Effector CD8-positive, alpha-beta T cell (primary cell): ENCODE measurements at regions not wholly inside any gene's neighbourhood (a gene's known extent, or its start where the extent isn't known, plus 50 kb on each side); places are given as distances from the start of the nearest gene placed in this dataset.

Experiments used
- DNase-seq: peaks from one replicate; lab custom pipeline; 2025; lab: John Stamatoyannopoulos, UW

DNA sequence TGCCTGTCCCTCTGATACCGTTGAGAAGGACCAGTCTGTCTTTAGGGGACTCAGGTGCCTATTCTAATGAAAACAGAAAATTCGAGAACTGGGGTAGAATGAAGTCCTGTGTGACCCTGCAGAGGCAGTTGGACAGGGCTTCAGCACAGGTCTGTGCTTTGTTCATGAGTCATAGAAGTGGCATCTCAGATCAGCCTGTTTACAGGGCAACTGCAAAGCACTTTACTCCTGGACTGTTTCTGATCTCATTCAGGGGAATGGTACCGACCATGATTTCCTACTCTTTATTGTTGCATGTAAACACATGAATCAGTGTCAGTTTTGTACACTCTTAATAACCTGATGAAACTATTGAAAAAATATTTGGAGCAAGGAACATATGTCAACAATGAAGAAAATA lies 1517.0 kb downstream of the AACS start:
- DNase-seq: no peak

DNA sequence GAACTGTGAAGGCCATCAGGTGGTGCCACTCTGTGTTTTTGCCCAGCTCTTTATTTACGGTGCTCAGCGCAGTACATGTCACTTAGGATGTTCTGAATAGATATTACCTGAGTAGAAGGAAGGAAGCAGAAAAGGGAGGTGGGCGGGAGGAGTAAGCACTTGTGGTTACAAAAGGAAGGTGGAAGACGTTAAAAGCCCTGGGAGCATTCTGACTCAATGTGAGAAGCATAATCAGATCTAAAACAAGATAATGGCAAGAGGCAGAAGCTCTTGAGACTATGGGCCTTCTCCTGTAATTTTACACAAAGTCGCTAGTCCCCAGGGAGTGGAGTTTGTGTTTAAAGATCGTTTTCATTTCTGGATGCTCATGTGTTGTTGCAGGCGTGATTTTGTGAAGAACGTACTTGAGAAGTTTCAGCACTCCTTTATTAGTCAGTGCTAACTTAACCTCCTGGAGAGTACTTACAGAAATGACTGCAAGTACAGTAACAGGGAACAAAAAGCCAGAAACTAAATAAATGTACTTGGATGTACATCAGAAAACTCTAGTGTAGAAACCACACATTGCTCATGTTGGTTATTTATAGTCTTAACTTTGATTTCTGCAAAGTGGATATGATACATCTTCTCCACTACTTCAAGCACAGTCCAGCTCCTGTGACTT lies 1523.5 kb downstream of the AACS start:
- DNase-seq: no peak

DNA sequence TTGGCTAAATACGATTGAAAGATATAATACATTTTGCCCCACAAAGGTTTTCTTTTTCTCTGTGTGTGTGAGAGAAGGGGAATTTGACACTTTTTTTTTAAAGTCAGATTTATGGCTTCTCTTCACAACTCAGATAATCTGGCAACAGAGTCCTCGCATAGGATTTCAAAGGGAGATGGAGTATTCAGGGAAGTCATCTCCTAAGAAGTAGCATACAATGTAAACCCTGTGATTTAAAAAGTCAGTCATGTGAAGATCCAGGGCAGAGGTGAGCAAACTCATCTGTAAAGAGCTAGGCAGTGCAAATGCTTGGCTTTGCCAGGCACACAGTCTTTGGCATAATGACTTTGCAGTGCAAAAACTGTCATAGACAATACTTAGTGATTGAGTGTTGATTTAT lies 1526.3 kb downstream of the AACS start:
- no peak for DNase-seq

DNA sequence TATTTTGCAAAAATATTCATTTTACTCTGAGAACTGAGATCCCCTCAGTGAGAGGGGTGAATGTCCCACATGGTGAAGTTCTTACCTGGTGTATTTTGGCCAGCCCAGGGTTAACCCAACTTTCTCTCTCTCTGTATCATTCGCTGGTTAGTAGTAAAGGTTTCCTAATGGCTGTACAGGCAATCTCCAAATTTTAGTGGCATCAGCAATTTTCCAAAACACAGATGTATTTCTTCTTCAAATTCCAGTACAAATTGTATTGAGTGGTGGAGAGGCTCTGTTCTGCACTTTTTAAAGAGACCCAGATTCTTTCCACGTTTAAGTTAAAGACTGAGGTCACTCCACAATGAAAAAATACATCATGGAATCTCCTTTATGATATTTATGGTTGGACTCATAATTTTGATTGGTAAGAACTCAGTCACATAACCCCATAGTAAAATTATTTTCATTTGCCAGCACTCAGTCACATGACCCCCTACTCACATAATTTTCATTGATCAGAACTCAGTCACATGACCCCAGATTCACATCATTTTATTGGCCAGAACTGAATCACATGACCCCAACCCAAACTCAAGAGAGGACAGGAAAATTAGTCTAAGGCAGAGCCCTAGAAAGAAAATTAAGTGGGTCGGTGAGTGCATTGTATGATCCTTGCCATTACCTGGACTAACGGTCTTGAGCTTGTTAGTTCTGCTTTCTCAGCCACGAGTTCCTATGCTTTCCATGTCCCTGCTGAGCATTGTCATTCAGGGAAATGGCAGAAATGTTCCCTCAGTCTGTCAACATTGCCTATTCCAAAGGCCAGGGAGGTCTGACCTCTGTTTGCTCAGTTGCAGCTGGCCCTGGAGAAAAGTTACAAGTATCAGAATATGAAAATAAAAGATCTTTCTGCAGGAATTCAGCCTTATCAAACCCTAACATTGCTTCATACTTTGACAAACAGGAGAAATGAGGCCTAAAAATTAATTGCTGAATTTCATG lies 1536.2 kb downstream of the AACS start:
- DNase-seq: no peak

DNA sequence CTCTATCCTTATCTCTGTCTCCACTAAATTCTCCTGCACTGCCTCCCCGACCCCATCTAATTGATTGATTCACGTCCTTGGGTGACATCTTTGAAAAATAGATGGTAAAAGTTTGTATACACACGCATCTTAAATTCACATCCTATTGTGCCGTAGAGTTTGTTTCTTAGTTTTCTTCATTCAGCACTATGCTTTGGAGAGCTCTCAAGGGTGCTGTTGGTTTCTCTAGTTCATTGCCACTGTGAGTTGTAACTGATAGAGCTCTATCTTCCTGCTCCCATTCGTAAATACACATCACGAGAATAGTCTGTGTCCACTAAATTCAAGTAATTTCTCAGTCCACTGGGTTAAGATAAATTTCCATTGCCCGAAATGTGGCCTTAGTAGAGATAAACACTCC lies 1537.4 kb downstream of the AACS start:
- DNase-seq: no peak

DNA sequence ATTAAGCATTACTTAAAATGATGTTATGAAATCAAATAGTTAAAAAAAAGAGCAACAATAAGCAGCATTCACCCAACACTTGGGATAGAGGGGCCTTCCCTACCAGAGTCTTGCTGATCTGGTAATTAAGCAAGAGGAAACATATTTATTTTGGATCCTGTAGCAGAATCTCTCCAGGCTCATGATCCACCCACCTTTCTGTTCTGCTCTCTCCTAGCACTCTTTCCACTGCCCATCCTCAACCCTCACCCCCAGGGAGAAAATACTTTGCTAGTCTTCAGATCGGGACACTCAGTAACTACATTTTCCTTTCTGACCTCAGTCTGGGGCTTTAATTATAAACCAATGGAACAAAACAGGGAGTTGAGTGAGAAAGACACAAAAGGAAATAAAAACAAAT lies 1541.9 kb downstream of the AACS start:
- no peak for DNase-seq

DNA sequence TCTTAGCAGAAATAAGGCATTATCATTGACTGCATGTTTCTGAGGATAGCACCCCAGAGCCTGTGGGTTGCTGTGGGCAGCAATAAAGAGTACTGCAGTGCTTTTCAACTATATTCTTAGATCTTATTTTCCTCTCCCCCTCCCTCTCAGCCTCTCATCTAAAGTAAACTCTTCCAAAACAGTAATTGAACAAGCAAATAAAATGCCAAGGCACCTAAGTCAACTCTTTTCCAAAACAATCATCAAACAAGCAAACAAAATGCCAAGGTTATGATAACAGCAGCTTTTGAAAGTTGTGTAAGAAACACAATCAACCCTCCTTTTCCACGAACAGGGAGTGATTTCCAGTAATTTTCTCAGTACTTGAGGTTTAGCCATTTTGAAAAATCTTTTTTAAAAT lies 1542.6 kb downstream of the AACS start:
- DNase-seq: no peak

DNA sequence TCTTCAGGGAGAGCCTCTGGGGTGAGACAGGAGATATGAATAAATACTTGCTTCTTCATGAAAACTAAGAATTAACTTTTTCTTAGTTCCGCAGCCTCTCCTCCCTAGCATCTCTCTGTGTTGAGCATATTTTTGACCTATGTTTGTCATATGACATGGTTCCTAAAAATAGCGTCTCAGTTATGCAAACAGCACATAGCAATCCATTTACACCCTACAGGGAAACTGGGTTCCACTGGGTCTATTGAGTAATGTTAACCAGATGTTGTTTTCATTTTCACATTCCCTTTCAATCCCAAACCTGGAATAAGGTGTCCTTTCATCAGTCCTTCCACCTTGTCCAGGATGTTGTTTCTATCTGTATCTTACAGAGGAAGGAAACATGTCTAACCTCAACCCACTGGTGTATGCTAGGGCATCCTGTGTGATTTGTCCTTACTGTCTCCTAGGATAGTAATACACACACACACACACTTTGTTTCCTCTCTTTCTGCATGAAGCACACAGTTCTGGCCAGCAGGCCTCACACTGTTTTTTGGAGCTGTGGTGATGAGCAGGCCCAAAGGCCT lies 1543.5 kb downstream of the AACS start:
- no peak for DNase-seq

DNA sequence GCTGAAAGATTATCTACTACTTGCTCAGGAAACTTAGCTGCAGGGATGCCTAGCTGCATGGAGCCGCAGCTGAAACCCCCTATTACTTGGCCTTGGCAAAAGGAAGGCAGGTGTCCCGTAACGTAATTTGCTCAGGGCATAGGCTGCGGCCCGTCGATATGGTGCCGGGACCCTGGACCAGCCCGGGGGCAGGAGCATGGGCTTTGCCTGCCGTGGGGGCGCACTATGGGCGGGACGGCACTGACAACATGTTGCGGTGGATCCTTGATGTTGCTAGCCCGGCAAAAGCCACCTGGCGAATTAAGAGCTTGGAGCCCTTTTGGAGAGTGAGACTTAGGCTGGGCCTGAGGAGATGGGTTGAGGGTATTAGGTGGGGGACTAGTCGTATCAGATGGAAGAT lies 1551.2 kb downstream of the AACS start:
- DNase-seq: no peak

DNA sequence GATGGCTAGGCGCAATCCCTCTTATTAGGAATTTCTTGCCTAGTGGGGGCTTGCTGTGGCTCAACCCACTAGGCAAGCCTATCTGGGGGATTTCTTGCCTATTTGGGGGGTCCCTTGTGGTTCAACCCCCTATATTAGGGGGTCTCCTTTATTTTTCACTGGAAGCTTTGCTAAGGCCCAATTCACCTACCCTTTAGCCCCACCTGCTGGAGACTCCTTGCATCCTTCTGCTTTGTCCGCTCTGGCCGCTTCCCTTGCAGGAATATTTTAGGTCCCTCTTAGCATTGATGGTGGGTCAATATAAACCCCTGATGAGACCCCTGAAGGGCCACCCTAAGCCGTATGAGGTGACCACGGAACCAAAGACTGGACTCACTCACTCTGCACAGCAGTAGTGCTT lies 1552.1 kb downstream of the AACS start:
- DNase-seq: no peak

DNA sequence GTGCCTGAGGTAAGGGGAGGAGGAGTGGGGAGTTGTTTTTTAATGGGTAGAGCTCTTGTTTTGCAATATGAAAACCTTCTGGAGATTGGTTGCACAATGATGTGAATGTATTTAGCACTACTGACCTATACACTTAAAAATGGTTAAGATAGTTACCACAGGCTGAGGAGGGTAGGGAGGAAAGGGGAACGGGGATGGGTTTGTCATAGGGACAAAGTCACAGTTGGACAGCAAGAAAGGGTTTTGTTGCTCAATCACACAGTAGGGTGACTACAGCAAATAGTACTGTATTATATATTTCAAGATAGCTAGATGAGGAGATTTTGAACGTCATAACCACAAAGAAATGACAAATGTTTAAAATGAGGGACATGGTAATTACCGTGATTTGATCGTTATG lies 1562.4 kb downstream of the AACS start:
- DNase-seq: no peak

DNA sequence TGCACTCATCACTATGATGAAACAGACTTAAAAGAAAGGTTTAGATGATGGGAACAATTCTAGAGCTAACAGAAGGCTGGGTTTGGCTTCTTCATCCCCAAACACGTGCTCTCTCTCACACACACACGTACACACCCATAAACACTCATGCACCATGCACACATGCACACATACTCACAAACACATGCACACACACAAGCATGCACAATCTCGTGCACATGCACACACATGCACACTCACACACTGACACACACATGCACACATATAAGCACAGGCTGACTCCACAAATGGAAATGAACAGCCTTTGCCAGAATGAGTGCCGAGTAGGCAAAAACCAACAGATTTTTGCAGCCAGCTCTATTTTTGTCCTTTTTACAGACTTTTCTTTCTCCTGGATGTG lies 1571.6 kb downstream of the AACS start:
- DNase-seq: no peak

DNA sequence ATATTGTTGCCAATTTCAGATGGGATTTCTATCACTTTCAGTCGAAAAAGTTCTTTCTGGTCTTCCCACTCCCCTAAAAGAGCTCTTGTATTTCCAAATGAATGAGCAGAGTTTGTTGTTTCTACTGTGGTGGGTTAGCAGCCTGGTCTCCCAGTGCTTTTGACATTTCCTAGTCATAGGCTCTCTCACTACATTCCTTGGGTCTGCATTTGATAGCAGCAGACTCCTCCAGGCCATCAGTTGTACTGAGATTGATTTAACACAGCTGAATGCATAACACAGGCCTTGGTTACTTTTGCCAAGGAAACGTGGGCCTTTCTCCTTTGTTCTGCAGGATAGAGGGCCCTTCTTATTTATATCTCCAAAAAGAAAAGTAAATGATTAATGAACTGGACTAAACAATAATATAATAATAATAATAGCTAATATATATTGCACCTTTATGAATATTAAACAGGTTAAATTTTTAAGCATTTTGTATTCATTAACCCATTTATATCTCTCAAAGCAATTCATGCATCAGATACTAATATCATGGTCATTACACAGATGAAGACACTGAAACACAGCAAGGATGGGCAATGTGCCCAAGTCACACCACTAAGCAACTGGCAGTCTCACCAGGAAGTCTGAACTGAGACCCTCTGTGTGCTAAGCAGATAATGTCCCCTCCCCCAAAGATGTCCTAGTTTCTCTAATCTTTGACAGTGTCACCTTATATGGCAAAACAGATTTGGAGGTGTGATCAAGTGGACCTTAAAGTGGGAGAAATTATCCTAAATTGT lies 1579.2 kb downstream of the AACS start:
- DNase-seq: no peak

DNA sequence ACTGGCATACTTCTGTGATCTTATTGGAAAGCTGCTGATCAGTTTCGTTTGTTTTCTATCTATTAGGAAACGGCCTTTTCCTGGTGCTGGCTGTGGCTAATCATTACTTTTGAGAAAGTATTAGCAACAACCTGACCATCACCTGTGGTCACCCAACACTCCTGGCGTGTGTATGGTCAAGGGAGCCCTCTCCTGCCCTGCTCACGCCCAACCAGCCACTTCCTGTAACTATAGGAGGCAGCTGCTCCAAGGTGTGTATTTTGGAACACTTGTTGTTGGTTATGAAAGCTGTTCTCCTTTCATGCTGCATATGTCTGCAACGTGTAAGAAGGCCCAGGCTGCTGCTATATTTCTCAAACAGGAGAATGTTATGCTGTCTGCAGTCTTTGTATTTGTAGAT lies 1582.8 kb downstream of the AACS start:
- no peak for DNase-seq

DNA sequence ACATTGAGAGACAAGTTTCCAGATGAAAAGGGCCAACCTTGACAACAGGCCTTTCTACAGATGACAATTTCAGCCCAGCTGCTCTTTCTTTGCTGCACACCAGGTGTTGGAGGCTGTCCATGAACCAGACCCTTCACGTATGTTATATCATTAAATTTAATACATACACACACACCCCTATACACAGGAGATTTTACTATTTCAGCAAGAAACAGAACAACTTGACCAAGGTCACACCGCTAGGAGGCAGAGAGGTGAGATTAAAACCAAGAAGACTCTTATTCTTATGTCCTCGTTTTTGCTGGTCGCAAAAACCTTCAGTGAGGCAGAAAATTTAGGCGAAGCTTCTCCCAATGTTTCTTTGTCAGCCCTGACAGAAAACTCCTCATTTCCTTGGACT lies 1585.9 kb downstream of the AACS start:
- DNase-seq: no peak

DNA sequence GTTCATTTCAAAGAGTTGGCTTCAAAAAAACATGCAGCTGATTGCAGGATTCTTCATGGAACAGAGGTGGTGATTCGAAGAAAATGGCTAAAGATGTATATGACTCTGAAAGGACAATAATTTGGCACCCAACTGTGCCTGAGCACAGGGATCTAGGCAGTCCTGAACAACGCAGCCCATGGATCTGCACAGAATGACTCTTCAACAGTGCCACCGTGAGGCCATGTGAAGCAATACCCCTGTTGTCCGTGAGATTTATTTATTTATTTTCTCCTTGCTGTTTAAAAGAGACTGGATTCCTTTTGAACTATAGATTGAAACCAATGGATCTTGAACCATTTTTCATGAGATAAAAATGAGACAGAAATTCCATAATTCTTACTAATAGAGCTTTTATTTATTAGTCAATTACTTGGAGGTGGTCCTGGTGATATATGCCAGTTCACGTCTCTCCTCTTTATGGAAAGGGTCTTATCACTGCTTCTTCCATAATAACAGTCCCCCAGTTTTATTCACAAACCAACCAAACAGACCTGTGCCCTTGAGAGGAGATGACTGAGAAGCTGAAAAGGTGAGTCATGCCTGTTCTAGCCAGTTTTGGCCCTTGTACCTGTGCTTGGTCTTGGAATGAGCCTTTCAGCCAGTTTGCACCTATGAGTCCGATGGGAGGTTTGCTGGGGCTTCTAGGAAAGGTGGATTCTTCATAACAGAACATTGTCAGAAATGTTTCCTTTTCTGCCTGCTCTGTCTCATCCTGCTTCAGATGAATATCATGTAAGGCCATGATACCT lies 1598.3 kb downstream of the AACS start:
- no peak for DNase-seq

DNA sequence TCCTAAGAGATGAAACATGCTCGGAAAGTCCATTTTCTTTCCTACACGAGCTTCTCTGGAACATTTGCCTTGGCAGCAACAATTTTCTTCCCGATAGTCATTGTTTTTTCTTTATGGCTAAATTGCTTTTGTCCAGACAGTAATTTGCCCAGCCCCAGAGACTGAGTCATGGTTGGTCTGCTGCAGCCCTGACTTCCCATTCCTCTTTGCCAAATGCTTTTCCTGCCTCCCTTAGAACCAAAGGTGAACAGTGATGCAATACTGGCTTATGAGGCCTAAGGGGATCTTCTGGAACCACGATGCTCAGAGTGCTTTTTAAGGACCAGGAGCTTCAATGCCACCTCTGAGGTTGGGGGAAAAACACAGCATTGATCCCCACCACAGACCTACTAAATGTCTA lies 1599.6 kb upstream of the TMEM132C start:
- DNase-seq: no peak

DNA sequence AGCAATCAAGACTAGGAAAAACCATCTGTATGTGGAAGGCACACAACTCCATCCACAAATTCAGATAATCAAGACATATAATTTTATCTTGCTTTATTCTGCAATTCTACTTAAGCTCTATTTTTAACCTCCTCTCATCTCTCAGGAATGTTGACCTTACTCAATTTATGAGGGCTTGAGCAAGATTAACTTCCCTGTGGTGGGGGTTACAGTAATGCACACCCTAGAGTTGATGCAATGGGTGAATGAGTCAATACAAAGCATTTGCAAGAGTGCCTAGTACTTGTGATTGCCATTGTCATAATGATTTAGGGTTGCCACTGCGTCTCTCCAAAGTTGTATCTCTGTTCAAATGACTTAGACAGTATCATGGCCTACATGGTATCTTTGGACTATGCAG lies 1598.4 kb upstream of the TMEM132C start:
- DNase-seq: no peak

DNA sequence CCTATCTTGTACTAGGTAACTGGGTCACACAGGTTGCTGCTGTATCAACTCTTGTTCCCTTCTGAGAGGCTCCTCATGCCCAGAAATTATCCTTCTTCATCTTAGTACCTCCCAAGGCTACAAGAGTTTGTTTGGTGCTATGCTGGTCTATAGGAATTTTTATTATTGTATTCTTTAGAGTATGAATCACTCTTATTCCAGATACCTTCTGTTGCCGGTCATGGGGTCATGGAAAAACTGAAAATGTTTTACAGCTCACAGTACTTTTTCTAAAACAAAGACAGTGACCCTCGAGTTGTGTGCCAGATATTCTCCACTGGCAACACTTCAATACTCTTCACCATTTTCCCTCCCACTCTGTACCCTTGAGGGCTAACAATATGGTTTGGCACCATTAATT lies 1598.0 kb upstream of the TMEM132C start:
- DNase-seq: no peak

DNA sequence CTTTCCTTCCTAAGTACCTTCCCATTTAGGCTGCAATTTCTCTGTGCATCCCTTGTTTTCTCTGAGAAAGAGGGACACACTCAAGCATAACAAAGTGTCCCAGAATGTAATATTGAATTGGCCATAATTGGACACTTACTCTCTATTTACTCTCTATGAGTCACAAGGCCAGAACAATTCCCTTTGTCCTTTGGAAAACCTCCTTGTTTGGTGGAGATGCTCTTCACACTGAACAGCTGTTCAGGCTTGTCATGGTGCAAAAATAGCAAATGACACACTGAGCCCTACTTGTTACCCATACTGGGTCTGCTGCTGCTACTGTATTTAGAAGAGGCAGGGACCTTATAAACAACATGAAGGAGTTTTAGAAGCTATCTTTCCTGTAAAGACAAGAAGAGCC lies 1590.5 kb upstream of the TMEM132C start:
- DNase-seq: no peak

DNA sequence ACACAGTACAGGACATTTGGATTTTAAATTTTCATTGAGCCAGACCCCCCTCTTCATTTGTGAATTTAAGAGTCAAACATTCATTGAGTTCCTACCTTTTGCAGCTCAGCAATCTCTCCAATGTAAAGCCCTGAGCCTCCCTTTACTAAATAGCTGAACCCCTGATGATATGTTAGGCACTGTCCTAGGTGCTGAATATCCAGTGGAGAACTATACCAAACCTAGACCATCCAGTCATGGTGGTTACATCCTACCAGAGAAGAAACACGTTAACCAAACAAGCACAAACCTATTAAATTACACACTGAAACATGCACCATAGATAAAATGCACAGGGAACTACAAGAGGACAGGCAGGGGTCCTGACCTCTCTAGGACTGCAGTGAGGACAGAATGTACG lies 1585.3 kb upstream of the TMEM132C start:
- no peak for DNase-seq
